ENCODE measurements at regions not wholly inside any gene's neighbourhood (a gene's known extent, or its start where the extent isn't known, plus 50 kb on each side); places are given as distances from the start of the nearest gene placed in this dataset.

DNA sequence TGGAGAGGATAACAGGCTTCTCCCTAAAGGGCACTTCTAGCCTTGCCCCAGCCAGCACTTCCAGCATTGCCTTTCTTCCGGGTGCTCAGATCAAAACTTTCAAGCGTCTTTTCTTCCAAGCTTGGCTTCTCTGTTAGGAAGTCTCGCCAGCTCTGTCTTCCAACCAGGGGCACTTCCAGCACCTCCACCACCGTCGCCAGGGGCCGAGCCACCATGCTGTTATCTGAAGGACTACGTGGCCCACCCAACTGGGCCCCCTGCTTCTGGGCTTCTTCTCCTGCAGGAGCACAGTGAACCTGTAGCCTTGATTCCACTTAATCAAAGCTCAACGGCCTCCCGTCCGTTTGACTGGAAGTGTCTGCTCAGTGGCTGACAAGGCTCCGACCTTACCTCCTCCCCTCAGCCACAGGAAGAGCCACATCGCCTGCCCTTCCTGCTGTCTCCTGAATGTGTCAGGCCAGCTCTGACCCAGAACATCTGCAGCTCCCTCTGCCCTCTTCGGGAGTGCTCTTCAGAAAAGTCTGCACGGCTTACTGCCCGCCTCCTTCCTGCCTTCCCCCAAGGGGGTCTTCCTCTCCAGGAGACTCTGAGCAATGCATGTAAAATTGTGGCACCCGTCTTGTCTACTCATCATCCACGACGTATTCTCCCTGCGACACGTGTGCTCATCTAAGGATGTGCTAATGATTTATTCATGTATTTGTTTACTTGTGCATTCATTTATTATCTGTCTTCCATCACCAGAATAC is 527.0 kb downstream of the CDH26 start:
- no peak for DNase-seq

DNA sequence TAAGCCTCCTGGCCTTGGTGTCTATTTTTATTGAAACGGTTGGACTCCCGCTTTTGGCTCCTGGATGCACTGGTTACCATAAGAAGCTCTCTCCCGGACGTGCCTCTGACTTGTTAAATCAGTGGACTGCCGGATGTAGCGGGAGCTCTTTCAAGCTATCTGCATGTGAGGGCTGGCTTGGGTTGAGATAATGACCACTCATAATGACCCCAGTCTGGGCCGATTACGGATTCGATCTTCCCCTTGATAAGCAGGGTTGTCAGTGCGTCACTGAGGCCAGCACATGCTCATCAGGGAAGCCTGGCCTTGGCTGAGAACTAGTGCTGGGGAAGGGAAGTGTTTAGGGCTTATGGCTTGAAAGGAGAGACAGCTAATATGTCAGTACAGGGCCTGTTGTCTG is 528.1 kb downstream of the CDH26 start:
- DNase-seq: no peak

DNA sequence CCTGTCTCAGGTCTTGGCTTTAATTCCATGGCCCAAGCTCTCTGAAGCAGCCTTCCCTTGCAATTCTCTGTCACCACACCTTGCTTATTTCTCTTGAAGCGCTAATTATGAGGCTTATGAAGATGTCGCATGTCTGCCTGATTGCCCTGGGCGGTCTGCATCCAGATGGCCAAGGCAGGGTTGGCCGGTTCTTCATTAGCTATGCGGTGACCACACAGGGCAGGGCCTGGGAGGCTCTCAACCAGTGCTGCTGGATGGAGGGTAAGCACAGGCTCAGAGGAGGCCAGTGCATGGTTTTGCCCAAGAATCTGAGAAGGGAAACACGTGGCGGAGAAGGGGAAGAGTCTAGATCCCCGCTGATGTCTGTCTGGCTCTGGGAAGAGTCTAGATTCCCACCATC is 528.7 kb downstream of the CDH26 start:
- DNase-seq: no peak

DNA sequence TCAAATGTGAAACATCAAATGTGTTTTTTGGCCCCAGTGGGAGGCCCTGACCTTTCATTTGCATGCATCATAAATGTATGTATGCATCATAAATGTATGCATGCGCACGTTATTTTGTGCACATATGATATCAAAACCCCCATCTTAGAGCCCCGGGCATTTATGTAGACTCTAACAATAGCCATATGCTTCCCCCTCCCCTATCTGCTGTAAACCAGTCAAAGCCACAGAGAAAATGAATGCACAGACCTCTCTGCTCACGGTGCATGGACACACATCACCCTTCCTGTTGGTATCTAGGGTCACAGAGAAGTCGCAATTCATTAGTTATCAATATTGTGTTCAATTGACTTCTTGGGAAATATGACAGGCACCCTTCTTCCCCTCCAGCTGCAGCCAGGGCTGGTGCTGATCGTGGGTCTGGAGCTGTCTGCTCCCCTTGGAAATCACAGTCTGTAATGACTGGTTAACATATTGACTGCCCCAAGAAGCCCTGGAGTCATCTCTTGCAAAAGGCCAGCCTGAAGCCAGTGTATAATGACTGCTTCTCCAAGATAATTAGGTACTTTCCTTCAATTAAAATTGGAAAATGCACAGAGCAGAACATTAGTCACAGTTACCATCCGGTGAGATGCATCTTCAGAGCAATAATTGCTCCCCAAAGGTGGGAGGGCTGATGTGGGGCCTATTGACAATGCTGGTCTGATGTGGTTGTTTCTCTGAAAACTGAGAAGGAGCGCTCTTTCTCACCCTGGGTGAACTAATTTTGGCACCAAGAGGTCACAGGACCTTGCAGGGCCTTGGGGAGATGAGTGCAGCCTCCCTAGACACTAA is 532.2 kb downstream of the CDH26 start:
- DNase-seq: no peak

DNA sequence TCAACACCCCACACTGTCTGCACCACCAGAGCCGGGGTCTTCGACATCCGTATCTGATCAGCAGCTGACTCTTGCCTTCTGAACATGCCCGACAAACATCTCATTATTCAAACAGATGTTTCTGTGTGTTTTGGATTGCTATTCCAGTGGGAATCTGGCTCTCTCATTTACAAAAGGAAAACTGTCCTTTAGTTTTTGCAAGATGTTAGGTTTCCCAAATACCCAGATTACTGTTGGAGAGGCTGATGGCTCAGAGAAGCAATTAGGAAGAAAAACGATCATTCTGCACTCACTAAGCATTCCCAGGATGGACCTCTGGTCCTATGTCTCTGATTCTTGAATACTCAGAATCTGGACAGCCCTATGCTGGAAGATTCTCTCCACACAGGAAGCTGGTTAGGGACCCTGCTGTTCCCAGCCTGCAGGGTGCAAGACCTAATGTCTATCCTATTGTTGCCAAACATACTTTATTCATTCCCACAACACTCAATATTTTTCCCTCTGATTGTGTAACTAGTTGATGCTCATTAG is 532.9 kb downstream of the CDH26 start:
- DNase-seq: no peak

DNA sequence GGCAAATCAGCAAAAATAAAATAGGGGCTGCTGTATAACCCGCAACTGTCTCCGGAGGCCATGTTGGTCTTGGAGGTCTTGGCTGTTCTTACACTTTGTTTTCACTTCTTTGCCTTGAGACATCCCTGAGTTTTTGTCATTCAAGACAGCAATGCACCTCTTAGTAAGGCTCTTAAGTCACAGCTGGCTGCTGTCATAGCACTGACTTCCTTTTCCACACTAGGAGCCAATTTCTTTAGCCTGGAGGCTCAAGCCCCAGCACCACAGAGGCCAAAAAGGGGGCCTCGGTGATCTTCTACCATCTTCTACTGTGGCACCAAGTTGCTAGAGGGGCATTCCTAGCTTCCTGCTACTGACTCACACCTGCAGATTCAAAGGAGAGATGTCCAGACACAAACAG is 536.3 kb downstream of the CDH26 start:
- DNase-seq: no peak

DNA sequence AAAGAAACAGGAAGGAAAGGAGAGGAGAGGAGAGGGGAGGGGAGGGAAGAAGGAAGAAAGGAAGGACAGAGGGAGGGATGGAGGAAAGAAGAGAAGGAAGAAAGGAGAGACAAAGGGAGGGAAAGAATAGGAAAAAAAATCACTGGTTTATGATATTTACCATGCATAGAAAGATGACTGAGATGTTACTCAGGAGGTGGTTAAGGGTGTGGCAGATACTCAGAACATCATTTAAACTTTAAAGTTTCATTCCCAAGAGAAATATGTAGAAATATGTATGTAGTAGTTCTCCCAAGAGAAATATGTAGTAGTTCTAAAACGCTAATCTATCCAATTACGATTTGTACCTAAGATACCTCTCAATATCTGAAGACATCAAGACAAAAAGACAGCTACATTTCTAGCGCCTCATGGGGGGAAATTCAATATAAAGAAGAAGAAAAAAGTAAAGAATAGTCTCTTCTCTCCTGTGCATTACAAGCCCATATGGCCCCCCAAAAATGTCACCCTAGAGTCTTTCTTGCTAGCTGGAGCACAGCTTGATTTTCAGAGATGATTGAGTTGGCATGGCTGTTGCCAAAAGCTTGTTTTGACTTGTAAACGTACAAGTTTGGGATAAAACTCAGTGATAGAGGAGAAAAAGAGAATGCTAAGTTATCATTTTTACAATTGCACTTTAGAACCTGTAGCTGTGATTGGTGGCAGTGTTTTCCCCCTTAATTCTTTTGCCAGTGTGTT is 539.2 kb downstream of the CDH26 start:
- no peak for DNase-seq

DNA sequence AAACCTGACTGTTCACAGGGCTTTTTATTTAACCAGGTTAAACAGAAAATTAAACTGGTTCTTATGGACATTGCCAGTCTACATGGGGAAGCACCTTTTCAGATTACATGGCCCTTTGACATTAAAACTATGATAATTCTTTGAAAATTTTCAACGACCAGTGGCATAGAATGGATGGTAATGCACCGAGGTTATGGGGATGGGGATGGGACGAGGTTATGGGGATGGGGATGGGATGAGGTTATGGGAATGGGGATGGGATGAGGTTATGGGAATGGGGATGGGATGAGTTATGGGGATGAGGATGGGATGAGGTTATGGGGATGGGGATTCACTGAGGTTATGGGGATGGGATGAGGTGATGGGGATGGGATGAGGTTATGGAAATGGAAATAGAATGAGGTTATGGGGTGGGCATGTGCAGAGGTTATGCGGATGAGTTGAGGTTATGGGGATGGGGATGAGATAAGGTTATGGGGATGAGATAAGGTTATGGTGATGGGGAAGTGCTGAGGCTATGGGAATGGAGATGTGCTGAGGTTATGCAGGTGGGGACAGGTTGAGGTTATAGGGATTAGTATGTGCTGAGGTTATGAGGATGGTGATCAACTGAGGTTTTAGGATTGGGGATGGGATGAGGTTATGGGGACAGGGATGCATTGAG is 541.9 kb downstream of the CDH26 start:
- no peak for DNase-seq

DNA sequence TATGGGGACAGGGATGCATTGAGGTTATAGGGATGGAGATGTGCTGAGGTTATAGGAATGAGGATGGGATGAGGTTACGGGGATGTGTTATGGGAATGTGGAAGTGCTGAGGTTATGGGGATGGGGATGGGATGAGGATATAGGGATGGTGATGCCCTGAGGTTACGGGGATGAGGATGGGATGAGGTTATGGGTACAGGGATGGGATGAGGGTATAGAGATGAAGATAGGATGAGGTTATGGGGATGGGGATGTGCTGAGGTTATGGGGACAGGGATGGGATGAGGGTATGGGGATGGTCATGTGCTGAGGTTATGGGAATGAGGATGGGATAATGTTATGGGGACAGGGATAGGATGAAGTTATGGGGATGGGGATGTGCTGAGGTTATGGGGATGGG is 542.8 kb downstream of the CDH26 start:
- no peak for DNase-seq

DNA sequence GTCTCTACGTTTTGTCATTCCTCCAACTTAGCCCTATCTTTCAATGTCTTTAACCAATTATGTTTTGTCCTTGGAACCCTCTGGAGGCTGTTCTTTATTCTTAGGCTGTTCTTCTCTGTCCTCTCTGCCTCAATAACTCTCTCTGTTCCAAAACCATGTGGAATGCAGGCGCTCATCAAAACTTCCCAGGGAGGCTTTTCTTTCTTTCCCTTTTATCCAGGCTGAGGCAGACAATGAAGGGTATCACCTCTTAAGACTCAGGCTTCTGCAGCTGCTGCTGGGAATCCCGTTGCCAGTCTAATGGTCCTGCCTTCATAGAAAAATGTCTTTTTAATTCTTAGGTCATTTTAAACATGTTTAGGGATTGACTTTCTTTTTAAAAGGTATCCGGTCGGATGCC is 544.7 kb downstream of the CDH26 start:
- no peak for DNase-seq

DNA sequence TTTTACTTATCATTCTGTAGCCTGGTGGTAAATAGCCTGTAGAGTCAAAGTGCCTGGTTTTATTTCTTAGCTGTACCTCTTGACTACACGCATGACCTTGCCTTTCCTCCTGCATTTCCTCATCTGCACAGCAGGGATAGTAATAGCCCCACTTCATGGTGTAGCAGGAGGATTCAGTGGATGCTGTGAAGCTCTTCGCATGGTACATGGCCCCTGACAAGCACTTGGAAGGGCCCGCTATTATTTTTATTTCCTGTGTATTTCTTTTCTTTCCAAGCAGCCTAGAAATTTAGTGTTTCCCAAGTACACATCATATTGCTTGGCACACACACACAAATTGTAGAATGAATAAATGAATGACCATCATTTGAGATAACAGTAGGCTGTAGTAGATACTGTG is 547.2 kb downstream of the CDH26 start:
- DNase-seq: no peak

DNA sequence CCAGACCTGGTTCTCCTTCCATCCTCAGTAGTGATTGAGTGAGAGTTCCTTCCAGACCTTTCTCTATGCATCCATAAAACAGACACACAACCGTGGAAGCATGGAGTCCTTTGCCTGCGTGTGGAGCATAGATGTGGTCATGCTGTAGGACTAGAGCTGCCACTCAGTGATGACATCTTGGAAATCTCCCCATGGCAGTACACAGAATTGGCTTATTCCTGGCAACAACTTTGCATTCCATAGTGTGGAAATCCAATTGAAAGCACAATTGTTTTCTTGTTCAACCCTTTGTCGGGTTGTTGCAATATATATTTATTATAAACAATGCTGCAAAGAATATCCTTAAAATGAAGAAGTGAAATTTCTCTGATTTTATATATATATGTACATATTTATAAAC is 547.8 kb downstream of the CDH26 start:
- DNase-seq: no peak

DNA sequence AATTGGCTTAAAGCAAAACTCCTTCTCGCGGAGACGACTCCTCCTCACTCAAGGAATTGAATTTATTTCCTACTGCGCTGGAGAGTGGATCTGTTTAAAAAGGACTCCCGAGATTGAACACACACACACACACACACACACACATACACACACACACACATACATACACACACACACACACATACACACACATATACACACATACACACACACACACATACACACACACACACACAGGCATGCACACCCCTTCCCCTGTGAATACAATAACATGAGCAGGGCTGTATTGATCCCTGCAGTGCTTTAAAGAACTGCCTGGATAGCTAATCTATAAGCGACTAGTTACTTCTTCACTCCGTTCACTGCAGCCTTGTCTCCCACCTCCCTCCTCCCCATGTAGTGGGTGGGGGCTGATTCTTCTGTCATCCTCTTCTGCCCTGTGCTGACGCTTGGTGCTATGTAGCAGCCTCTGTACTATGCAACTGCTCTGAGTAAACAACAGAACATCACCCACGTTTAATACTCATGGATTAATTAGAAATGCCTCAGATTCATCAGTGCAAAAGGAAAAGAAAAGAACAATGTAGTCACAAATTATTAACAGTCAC is 549.0 kb downstream of the CDH26 start:
- no peak for DNase-seq

DNA sequence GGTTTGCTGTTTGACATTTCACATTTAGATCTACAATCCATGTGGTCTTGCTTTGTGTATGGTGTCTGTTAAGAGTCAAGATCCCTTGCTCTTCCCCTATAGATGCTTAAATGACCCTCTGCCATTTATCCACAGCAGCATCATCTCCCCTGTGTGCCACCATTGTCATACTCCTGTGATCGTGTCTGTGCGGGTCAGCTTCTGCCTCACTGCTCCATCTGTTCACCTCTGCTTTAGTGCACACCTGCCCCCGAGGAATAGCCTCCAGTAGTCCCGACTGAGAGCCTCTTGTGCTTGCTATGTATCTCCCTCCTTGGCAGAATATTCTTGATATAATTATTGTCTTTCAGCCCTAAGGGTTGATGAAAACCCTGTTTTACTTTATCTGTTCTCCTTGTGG is 551.2 kb downstream of the CDH26 start:
- DNase-seq: no peak

DNA sequence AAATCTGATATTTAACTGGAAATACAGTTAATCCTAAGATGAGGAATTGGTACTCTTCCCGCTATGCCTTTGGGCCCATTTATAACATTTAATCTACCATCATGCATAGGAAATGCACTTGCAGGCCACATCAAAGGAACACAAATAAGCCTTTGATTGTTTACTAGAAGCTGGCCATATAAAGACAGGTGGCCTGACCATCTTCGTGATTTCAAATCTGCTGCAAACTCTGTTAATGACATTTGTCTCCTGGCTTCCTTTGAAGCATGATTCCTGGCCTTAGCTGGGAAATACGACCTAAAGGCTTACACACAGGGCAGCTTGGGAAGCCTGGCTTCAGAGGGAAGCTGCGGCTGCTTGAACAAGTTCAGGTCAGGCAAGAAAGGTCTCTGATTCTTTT is 552.1 kb downstream of the CDH26 start:
- no peak for DNase-seq

DNA sequence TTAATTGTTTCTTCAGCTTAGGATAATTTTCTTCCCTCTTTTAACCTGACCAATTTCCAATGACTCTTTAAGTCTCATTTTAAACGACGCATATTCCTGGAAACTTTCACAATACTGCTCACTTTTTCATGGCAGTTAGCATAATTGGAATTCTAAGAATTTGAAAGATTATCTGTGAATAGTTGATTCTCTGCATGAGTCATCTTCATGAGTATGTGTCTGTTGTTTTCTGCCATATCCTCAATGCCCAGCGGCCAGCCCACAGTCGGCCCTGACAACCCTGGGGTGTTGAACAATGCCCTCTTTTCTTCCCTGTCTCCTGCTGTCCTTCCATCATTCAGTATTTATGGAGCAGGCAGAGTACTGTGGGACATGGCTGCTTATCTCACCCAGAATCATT is 554.2 kb downstream of the CDH26 start:
- DNase-seq: no peak

DNA sequence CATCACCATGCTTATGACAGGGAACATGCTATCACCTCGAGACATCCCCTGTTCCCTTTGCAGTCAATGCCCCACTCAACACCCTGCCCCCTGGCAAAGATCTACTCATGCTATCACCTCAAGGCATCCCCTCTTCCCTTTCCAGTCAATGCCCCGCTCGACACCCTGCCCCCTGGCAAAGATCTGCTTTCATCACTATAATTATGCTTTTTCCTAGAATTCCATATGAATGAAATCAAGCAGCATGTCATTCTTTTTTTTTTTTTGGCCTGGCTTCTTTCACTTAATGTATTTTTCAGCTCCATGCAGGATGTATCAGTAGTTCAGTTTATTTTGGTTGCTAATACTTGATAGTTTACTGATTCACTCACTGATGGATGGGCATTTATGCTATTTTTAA is 554.9 kb downstream of the CDH26 start:
- no peak for DNase-seq

DNA sequence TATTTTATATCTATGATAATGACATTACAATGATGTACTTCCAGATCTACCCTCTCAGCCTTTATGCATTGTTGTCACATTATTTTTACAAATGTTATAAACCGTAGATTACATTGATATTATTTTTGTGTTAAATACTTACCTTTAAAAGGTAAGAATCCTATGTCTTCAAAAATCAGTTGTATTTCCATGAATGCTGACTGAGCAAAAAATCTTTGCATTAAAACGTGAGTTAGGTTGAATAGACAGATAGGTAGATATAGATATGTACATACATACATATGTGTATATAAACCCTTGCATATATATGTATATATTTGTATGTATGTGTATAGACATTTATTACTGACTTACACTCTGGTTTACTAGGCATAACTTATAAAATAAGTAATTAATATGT is 558.2 kb downstream of the CDH26 start:
- DNase-seq: no peak

DNA sequence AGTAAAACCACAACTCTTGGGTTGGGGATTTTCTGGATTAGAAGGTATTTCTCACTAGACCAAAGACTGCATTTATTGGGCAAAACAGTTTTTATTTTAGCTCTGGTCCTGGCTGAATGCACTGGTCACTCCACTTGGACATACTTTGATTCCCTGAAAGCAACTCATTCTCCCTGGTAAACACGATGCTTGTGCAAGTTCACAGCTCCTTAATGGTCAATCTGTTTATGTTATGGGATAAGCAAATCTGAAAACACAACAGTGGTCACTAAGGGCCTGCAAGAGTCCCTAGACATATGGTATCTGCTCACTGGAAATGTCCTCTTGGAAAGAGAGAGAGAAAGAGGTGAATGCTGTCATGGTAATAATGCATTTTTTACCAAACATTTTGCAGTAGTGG is 559.8 kb downstream of the CDH26 start:
- DNase-seq: no peak

DNA sequence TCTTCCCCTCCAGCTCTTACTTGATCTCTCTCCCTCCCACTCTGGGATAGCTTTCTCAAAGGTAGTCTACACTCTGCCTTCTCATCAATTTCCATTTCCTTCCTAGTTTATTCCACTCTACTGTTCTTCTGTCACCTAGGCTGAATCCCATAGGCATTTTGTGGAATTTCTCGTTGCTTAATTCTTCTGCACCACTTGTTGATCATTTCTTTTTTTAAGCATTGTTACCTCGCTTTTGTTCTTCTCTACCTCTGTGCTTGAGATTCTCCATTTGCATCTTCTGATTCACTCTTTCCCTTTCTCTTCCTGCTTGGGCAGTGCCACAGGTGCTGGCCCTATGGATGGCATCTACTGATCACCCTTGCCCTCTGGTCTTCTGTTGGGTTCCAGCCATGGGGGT is 567.2 kb downstream of the CDH26 start:
- no peak for DNase-seq

DNA sequence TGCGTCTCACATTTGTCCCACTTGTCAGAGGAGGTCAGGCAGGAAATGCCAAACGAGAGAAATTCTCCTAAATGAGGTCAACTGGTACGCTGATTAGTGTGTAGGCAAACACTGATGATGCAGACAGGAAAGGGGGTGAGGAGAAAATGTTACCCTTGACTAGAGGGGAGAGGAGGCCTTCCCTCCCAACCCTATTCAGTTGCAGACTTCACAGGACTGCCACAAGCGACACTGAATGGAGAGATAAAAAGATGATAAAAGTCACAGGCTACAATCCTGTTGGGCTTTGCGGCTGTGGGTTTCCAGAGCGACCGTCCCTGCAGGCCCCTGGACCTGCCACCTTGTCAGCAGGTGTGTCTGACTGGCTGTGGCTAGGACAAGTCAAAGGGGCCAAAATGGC is 569.4 kb downstream of the CDH26 start:
- DNase-seq: no peak

DNA sequence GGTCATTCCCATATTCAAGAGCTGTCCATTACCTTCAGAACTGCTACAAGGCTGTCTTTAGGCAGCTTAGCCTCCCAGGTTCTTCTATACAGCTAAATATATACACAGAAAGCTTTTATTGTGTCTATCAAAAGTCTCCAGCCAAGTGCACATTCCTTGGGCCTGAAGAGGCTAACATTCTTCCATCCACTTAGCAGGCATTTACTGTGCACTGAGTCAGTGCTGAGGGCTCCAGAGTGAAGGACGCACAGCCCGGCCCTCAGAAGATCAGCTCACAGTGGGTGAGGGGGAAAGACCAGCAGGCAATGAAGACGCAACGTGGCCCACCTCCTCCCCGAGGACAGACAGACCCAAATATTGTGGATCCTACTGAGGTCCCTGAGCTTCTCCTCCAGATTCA is 569.9 kb downstream of the CDH26 start:
- no peak for DNase-seq

DNA sequence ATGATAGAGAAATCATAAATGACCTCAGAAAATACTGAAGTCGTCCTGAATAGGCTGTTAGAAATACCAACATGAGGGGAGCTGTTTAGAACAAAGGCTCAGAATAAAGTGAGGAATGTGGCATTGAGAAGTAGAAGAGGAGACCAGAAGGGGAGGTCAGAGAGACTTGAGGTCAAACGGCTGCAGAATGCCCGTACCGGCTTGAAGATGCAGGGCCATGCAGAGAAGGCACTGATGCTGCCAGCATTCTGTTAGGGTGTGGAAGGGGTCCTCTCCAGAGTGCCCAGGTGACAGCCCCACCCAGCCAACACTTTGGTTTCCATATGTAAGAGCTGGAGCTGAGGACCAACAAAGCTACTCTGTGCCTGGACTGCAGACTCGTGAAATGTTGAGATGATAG is 570.9 kb downstream of the CDH26 start:
- no peak for DNase-seq

Data from left hindlimb (tissue), 1 donor.